Activated CD4-positive, alpha-beta T cell treated with anti-CD3 and anti-CD28 coated beads for 24 hours (primary cell): ENCODE measurements at regions not wholly inside any gene's neighbourhood (a gene's known extent, or its start where the extent isn't known, plus 50 kb on each side); places are given as distances from the start of the nearest gene placed in this dataset.
"Not testable (repeated sequence)": the region's sequence is repeated elsewhere in the genome, so short reads cannot be mapped to it uniquely, and the experiment has no call there.

Experiments
- DNase-seq, 2 donors: peaks; one replicate each; pipeline ENCODE4 v3.0.0-alpha.2; 2020; ENCODE audit warnings: low read depth in 2 of 2

DNA sequence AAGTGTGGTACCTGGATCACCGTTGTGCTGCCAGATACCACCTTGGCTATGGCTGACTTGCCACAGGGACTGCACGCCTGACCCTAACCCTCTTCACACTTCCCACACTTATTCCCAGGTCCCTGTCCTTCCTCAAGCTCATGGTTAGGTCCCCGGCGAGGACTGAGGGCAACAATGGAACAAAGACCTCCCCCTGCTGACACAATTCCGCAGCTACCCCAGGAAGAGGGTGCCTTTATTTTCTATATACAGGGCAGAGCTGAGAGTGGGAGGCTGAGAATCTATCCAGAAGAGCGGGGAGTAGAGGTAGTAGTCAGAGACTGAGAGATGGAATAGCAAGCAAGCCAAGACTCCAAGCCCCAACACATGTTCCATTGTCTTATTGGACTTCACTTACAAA is 118.1 kb upstream of the SEM1 start:
- DNase-seq, result no peak

DNA sequence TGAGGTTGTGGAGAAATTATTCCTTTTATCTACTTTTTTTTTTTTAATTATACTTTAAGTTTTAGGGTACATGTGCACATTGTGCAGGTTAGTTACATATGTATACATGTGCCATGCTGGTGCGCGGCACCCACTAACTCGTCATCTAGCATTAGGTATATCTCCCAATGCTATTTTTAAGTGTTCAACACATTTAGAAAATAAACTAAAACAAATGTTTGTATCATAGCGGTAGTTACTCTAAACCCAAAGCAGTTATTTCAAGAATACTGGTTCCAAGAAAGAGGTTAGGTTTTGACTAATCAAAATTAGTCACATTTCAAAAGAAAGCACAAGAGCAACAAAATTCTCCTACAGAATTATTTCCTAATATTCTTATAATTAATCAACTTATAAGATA is 119.5 kb upstream of the SEM1 start:
- not testable (repeated sequence) for DNase-seq

DNA sequence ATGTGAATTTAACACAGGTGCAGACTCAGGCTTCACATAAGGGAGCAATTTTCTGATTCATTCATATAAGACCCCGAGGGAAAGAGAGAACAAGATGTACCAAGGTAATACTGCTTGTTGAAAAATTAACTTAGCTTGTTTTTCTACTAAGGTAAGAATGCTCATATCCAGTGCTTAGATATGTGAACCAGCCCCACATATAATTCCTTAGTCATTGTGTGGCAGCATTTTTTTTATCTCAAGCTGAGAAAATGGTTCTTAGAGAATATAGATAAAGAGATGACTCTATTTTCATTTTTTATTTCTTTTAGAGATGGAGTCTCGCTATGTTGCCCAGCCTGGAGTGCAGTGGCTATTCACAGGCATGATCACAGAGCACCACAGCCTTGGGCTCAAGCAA is 121.8 kb upstream of the SEM1 start:
- DNase-seq, result no peak

DNA sequence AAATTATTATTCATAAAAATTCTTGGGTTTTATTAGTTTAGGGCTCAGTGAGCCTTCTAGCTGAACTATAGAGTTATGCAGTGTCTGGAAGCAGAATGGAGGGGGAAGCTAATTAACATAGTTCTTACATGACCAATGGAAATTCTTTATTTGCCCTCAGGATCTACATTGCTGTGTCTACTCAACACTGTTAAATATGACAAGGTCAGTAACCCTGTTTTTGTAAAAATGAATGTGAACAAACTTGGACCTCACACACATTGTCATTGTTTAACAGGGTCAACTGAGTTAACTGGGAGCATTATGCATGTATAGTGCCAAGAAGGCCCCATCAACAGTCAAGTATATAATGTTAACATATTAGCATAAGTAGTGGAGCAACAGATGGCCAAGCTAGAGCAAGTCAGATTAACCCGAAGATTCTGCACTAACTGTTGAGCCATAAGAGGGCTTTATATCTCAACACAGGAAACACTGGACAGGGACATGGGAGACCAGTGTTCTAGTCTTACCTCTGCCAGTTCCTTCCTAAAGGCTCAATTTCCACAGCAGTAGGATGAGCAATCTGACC is 122.5 kb upstream of the SEM1 start:
- DNase-seq, result no peak

DNA sequence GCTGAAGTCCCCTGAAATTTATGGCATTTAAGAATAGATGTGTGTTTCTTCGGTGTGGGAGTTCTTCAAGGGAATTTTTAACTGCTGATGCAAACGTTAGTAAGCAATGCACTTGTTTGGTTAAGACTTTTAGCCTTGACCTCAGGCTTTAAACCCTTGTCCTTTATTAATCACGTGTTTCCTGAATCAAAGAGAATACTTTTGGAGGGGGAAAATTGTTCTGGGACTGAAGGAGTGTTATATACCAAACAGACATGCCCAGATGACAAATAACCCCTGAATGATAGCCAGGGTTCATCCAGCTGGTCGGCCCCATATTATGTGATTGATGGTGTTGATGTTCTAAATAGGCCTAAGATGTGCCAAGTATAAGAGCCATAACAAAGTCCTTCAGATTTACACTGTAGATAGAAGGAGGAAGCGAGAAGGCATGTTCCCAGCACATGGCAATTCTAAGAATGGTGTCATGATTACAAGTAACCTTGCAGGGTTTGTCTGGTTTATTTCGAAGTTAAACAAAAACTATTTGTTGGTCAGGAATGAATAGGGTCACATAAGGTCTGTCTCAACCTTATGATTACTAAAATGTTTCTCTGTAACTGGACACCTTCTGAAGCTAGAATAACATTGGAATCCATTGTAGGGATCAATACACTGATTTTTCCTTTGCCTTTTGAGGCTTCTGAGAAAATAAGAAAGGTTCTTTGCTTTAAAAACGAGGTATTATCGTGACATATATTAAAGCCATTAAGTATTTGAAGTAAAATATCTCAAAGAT is 124.2 kb upstream of the SEM1 start:
- DNase-seq, result no peak

DNA sequence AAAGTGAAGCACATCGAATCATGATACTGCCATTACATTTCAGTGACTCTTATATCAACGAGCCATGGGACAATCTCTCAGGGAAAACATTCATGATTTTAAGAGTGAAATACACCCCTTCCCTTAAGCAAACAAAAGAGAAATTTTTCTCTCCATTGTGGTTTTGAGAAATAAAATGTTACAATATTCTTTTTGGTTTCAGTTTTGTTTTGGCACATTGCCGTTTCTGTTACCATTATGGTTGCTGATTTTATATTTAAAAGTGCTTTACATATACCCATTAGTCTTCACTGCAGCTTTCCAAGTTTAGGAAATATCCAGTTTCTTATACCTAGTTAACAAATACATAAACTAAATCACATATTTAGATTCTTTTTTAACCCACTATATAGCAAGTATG is 126.8 kb upstream of the SEM1 start:
- no peak for DNase-seq

DNA sequence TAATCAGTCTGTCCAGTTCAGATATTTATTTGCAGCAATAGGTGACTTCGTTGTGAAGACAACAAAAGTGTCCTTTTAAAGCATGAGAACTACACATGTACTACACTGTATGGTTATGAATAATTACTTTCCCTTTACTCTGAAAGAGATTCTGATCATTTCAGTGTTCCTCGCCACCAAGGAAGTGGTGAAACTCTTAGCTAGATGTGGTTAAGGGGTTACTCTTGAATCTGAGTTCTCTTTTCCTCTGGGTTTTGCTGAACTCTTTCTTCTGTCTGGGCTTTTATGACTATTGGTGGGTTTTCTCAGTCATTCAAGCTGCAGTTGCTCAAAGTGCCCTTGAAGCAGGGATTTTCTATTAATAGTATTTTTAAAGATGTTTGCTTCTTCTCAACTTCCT is 127.9 kb upstream of the SEM1 start:
- DNase-seq, result peak in 1 of 2 donors; percentile 3

DNA sequence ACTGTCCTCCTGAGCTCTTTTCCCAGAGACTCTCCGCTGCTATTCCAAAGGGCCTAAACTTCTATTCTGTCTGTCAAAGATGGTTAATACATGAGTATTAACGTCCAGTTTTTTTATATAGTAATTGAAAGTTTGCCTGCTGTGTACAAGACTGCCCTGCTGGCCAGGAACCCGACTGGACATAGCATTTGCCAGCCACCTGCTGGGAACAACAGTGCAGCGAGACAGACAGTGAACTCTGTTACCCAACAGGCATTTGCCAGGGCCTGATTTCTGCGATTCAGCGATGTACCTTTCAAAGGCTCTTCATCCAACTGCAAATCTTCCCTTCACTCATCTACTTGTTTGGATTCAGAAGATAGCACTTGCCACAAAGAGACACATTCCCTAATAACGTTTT is 128.8 kb upstream of the SEM1 start:
- no peak for DNase-seq

DNA sequence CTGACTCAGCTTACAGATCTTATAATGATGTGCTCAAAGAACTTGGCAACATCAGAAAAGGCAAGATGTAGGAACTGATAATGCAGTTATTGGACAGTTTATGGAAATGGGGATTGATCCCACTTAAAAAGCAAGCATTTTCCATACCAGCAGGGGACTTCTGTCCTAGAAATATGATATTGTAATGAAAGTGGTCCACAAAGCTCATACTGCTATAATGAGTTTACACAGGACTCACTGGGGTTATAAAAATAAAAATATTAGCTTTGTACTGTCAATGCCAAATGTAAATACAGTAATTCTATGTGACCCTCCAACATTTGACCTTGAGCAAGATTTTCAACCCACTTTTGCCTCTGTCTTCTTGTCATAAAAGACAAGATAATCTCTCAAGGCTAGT is 145.5 kb upstream of the SEM1 start:
- no peak for DNase-seq

DNA sequence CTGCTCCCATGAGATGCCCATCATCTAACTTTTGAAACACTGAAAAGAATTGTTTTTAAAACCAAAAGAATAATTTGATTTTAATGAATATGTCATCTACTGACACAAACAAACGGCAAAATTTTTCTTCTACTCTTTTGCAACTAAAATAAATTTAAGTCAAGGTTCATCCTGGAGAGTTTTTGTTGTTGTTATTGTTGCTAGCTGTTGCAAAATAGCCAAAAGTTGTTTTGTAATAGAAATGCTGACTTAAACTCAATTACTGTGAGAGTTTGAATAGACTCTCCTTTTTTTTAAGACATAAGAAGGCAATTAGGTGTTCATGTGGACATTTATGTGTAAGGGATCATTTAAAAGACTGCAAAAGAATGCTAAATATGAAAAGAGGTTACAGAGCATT is 146.0 kb upstream of the SEM1 start:
- DNase-seq, result no peak

DNA sequence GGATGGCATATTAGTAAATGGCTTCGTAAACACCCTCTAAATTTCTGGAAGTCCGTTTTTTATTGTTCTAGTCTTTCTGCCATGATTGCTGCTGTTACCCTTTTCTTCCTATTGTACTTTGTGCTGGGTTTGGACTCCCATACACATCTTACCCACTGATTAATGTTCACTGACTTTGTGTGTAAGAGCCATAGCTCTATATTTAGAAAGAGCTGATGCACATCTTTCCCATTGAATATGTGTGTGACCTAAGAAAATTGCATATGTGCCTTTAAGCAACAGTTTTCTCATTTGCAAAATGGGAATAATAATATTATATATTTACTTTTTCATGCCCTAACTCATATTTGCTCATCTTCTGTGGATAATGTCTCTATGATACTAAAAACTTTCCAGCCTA is 135.8 kb upstream of the DLX6 start:
- no peak for DNase-seq

DNA sequence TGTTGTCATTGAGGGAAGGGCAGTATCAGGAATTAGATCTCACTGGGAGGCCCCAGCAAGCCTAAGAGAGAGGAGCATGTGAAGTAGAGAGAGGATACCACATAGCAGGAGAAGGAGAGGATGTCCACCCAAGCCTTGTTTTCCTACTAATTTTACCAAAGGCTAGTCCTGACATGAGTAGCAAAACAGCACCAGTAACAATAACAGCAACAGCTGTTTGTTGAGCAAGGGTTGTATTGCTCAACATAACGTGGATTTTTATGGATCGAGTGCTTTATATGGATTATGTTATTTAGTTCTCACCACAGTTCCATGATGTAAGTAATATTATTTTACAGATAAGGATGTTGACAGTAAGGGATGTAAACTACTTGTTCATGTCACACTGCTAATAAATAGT is 135.2 kb upstream of the DLX6 start:
- DNase-seq, result no peak

DNA sequence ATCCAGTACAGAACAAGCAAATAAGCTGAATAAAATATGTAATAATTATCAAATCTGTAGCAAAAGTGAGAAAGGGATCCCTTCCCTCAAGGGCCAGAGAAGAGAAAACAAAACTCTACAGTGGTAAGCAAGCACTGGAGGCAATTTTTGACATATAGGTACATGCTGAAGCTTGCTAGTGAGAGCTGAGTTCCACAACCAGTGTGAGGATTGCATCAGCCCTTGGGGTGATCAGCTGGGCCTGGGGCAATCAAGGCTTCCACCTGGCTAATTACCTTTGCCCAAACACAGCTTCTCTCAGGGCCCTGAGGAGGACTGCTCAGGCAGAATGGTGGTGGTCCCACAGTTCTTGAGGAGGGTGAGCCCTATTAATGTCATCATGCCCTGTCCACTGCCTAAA is 134.4 kb upstream of the DLX6 start:
- DNase-seq, result no peak

DNA sequence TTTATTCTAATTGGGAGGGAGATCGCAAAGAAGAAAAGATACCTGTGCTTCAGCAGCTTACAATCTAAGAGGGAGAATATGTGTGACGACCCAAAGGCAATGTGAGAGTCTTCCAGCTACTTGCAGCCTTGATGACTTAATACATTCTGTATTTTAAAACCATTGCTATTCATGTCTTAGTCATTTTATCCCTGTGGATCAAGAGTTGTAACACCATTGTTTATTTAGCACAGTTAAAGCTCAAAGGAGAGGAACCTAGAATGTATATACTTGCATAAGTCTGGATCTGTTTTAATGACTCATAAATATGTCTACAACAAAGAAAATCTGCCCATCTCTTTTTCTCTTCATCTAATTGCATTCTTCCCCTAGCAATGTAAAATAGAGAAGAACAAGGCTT is 117.9 kb upstream of the DLX6 start:
- no peak for DNase-seq

DNA sequence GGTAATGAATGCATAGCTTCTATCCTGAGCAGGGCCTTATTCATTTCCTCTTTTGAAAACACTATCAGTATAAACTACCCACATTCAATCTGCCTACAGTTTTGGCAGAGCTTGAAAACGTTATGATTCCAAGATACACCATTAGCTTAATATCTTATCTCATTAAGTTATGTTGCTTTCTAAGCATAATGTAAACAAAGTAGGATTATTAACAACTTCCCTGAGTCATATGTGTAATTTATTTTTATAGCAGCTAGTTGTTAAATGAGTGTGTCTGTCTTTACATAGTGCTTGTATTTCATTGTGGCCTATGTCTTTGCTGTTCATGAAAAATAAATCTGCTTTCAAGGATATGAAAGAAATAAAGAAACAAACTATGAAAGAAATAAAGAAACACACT is 106.2 kb upstream of the DLX6 start:
- no peak for DNase-seq

DNA sequence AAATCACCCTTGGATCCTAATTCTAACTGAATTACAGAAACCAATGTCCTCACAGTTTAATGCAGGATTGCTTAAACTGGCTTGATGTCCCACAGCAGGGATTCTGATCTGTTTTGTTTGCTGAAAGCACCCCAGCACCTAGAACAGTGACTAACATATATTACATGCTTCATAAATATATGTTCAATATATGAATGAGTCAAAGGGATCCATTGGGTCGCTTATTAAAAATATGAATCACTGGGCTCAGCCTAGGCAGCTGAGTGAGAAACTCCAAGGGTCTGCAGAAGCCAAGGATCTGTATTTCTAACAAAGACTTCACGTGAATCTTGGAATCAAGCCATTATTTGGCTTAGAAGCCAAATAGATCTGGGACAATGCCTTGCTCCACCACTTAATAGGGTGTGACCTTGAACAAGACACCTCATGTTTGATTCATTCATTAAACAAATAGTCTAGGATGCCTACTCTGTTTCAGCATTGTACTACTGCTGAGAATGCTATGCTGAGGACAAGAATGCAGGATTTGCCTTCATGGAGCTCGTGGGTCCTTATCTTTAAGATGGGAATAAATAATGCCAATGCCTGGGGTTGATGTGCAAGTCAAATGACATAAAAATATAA is 103.4 kb upstream of the DLX6 start:
- DNase-seq, result no peak

DNA sequence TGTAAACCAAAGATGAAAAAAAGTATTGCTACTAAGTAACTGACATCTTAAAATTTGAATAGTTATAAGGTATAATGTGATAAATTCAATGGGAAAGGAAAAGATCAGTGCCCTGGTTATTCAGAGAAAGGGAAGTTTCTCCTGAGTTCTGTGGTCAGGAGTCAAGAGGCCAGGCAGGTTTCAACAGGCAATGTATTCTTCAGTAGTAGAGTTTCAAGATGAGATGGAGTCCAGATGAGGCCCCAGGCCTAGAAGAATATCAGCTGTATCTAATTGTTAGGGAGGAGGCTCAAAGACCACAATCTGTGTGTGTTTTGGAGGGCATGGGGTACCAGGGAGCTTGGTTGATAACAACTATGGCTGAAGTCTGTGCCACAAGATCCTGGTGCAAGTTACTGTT is 101.4 kb upstream of the DLX6 start:
- DNase-seq, result no peak

DNA sequence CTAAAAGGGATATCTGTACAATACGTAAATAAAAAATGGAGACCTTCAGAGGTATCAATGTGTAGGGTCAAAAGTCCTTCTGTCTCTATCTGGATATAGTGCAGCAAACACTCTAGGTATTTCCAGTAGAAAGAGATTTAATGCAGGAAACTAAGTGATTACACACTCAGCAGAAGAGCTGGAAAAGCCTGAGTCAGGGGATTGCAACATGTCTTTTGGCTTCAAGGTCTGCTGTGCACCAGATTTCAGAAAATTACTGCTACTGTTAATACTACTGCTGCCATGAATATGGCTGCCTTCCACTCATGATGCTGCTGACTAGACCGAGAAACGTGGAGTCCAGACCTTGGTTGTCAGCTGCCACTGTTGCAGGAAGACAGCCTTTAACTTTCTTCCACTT is 94.9 kb upstream of the DLX6 start:
- no peak for DNase-seq

DNA sequence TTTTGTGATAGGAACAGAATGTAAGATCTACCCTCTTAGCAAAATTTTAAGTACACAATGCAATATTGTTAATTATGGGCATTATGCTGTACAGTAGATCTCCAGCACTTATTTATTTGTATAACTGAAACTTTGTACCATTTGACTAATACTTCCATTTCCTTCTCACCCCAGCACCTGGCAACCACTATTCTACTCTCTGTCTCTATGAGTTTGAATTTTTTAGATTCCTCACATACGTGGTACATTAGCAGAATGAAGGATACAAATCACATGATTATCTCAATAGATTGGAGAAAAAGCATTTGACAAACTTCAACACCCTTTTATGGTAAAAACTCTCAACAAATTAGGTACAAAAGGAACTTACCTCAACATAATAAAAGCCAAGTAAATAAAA is 90.3 kb upstream of the DLX6 start:
- DNase-seq, result no peak

DNA sequence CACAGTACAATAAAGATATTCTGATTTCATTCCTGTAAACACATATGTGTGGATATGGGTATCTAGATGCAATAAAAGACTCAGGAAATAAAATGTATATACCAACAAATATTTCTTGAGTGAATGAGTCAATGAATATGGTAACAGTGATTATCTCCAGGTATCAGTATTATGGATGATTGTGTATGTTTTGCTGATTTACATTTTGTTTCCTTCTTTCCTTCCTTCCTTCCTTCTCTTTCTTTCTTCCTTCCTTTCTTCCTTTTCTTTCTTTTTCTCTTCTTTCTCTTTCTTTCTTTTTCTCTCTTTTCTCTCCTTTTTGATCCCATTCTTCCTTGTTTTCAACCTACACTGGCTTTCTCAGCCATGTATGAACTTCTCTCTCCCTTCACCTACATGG is 85.3 kb upstream of the DLX6 start:
- no peak for DNase-seq

DNA sequence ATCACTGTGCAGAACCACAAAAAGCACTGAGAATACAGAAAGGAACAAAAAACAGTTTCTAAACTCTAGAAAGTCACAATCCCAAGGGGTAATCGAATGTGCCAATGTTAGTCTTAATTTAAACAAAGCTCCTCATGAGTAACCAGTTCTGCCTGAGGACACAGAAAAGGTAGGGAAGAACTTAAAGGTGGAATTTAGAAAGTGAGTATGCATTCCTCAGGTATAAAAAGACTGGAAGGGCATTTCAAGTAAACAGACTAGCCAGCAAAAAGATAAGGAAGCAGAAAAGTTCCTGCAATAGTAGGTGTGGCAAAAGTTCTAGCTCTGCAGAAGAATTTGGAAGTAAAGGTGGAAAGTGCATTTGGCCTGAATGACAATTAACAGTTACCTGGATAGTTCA is 84.6 kb upstream of the DLX6 start:
- no peak for DNase-seq

DNA sequence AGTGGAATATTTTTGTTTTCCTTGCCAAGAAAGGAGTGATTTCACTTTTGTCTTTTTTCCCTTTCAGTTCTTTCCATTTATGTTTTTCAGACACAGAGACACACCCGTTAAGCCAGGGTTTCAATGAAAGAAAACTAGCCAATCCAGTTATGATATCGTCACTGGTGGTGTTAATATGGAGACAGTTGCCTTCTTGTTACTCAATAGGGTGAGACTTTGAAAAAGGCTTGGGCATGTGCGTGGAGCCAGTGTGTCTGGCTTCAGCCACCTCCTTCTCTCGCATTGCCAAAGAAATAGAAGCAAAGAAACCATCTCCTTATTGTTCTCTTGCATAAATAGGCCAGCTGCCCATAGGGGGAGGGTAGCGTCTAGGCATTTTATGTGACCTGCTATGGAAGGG is 84.1 kb upstream of the DLX6 start:
- DNase-seq, result no peak

DNA sequence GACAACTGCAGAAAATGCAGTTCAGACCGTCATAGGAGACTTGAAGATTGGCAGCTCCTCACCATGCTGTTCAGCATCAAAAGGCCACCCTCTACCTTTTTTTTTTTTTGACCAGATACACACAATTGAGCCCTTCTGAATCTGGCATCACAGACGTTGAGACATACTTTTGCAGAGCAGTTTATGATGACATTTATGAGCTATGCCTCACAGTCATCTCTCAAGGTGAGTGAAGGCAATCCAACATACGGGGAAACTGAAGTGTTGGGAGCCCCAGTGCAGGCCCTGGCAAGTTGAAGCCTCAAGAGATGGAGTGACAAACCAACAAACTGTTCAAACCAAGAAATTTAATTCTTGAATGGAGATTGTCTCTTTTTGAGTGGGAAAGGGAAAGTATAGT is 83.6 kb upstream of the DLX6 start:
- DNase-seq, result no peak

DNA sequence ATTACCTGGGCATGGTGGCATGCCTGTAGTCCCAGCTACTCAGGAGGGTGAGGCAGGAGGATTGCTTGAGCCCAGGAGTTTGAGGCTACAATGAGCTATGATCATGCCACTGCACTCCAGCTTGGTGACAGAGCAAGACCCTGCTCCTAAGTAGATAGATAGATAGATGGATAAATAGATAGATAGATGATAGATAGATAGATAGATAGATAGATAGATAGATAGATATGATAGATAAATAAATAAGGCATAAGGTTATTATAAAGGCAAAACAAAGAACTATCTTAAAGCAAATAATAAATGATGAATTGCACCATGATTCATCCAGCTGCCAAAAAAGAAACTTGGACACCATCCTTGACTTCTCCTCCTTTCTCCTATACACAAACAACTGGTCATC is 82.0 kb upstream of the DLX6 start:
- not testable (repeated sequence) for DNase-seq
